Caco-2 (cell line): ENCODE measurements at regions not wholly inside any gene's neighbourhood (a gene's known extent, or its start where the extent isn't known, plus 50 kb on each side); places are given as distances from the start of the nearest gene placed in this dataset.
A peak's percentile ranks its signal among the peaks of the same experiment; 100 is the strongest.

ENCODE experiments used
- BruUV-seq: library from RNA; stranded (reverse); fragments of 400-500 nt; replicated peaks from 2 replicates; lab custom pipeline; 2021; lab: Mats Ljungman, UMichigan
- CTCF ChIA-PET: fragments of 300-600 bp; sonication (Branson Sonifier 250); formaldehyde crosslinking; loops from one replicate; lab custom pipeline; 2022; ENCODE audit warnings: antibody characterized with exemption; lab: Charles Lee
- POLR2A ChIA-PET: fragments of 300-600 bp; sonication (Branson Sonifier 250); formaldehyde crosslinking; loops from one replicate; lab custom pipeline; 2022; ENCODE audit warnings: antibody characterized with exemption; lab: Charles Lee
- DNase-seq, 2 experiments: peaks; one replicate each; pipeline versions ENCODE4 v3.0.0 to v3.0.0-alpha.2; 2020 to 2022
- H3K27me3 ChIP-seq: replicated peaks from 2 replicates; pipeline ENCODE4 v1.6.0; 2011; ENCODE audit warnings: low read length; ENCODE audit not compliant: control insufficient read depth, insufficient read depth
- H3K36me3 ChIP-seq: 2 replicates; pipeline ENCODE4 v1.5.1; 2011; ENCODE audit warnings: low read length; ENCODE audit not compliant: control insufficient read depth, insufficient read depth
- H3K4me1 ChIP-seq: fragments of 250-450 bp; sonication (Bioruptor Pico); 2 replicates; pipeline ENCODE4 v1.5.1; 2020; ENCODE audit warnings: mild to moderate bottlenecking
- H3K4me3 ChIP-seq: 2 replicates; pipeline ENCODE4 v1.5.1; 2011; ENCODE audit warnings: low read depth, mild to moderate bottlenecking, control low read depth, low read length
- H3K9me3 ChIP-seq: fragments of 250-450 bp; sonication (Bioruptor Pico); 2 replicates; pipeline ENCODE4 v1.5.1; 2020; ENCODE audit warnings: mild to moderate bottlenecking, moderate library complexity
- H3K27ac Mint-ChIP-seq: one replicate; pipeline ENCODE4 v1.8.0; 2022; ENCODE audit warnings: mixed read lengths; ENCODE audit not compliant: unreplicated experiment
- H3K27me3 Mint-ChIP-seq: one replicate; pipeline ENCODE4 v1.8.0; 2022; ENCODE audit warnings: mixed read lengths; ENCODE audit not compliant: insufficient read depth, unreplicated experiment
- H3K36me3 Mint-ChIP-seq: one replicate; pipeline ENCODE4 v1.8.0; 2022; ENCODE audit warnings: mild to moderate bottlenecking, mixed read lengths; ENCODE audit not compliant: insufficient read depth, unreplicated experiment
- H3K4me1 Mint-ChIP-seq: one replicate; pipeline ENCODE4 v1.8.0; 2022; ENCODE audit warnings: low read depth, mixed read lengths; ENCODE audit not compliant: unreplicated experiment
- H3K4me3 Mint-ChIP-seq: one replicate; pipeline ENCODE4 v1.8.0; 2022; ENCODE audit warnings: mild to moderate bottlenecking, moderate library complexity, mixed read lengths; ENCODE audit not compliant: unreplicated experiment
- H3K9me3 Mint-ChIP-seq: one replicate; pipeline ENCODE4 v1.8.0; 2022; ENCODE audit warnings: mixed read lengths; ENCODE audit not compliant: unreplicated experiment
- intact Hi-C: fragments of 100-400 bp; cut with micrococcal nuclease; formaldehyde crosslinking; loops from one replicate; pipeline ENCODE4 v1.10.0; 2022; ENCODE audit not compliant: unreplicated experiment
- TF ChIP-seq, protein P1 (sequence below), 2 experiments: fragments of 200-600 bp in 1 of 2; IDR thresholded peaks; 1 replicate in 1 of 2; 2 replicates in 1 of 2; pipeline versions ENCODE4 v1.5.1 to v1.8.0; 2011 to 2022; ENCODE audit warnings: antibody characterized with exemption in 1 of 2, control low read depth in 1 of 2, inconsistent platforms in 1 of 2, low read depth in 1 of 2, low read length in 1 of 2, mild to moderate bottlenecking in 1 of 2, moderate library complexity in 1 of 2; ENCODE audit not compliant: insufficient read depth in 1 of 2, severe bottlenecking in 1 of 2, unreplicated experiment in 1 of 2

DNA sequence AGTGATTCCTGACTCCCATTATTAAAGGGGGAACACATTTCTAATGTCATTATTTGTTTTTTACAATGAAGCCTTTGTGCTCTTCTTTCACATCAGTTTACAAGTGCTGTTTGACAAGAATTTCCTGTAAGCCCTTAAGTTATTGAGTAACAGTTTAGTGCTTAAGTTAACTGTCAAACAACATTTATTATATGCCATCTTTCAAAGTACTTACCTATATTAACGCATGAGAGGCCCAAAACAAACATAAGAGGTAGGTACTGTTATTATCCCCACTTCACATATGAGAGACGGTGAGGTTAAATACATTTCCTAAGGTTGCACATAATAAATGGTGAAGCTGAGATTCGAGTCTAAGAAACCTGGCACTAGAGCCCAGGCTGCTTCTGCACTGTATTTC lies 56.0 kb upstream of the MAGED1 start:
- Mint-ChIP-seq H3K4me1 (peaks cover 16% of the 10 kb centered on the region), H3K9me3 (no peaks in the 10 kb centered on the region), H3K36me3 (peaks cover 2% of the 10 kb centered on the region), H3K27ac (peak overlapping the region; percentile 22), H3K4me3 (peak overlapping the region; percentile 37), H3K27me3 (no peaks in the 10 kb centered on the region)
- ChIA-PET POLR2A (no interaction called here), CTCF (no interaction called here)
- H3K27me3 ChIP-seq, result no peaks in the 10 kb centered on the region
- H3K9me3 ChIP-seq, result no peaks in the 10 kb centered on the region
- no TSS peak for BruUV-seq
- H3K4me3 ChIP-seq, result no peak overlapping the region
- H3K4me1 ChIP-seq, result peaks cover 23% of the 10 kb centered on the region
- DNase-seq, result no peak
- H3K36me3 ChIP-seq, result no peaks in the 10 kb centered on the region
- TF ChIP-seq, protein P1, sequence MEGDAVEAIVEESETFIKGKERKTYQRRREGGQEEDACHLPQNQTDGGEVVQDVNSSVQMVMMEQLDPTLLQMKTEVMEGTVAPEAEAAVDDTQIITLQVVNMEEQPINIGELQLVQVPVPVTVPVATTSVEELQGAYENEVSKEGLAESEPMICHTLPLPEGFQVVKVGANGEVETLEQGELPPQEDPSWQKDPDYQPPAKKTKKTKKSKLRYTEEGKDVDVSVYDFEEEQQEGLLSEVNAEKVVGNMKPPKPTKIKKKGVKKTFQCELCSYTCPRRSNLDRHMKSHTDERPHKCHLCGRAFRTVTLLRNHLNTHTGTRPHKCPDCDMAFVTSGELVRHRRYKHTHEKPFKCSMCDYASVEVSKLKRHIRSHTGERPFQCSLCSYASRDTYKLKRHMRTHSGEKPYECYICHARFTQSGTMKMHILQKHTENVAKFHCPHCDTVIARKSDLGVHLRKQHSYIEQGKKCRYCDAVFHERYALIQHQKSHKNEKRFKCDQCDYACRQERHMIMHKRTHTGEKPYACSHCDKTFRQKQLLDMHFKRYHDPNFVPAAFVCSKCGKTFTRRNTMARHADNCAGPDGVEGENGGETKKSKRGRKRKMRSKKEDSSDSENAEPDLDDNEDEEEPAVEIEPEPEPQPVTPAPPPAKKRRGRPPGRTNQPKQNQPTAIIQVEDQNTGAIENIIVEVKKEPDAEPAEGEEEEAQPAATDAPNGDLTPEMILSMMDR (IDR thresholded peaks at IDR 0.05; ENCODE audit: insufficient read depth in 1 of 2, low read depth in 1 of 2, low read length in 1 of 2, severe bottlenecking in 1 of 2, unreplicated experiment in 1 of 2), result no peak
- intact Hi-C loops, result no loop called here

DNA sequence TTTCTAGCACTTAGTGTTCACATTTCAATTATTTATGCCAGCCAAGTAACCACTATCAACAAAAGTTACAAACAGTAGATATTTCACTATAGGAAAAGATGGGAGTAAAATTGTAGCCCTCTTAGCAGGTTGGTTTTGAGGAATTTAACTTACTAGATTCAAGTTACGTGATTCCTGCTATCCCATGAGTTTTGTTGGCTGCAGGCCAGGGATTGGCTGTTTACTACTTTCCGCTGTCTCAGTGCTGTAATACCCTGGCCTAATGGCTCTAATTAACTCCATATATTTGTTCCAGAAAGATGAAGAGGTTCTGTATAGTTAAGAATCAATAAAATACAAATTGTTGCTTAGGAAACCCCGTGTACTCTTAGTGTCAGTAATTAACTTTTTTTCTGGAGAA lies 55.5 kb upstream of the MAGED1 start:
- DNase-seq, result no peak
- intact Hi-C loops, result no loop called here
- H3K27me3 Mint-ChIP-seq, result no peaks in the 10 kb centered on the region
- no peaks in the 10 kb centered on the region for H3K27me3 ChIP-seq
- no peak overlapping the region for H3K4me3 ChIP-seq
- no peaks in the 10 kb centered on the region for H3K36me3 Mint-ChIP-seq
- H3K27ac Mint-ChIP-seq, result peak overlapping the region; percentile 22
- H3K4me1 Mint-ChIP-seq, result peaks cover 16% of the 10 kb centered on the region
- TF ChIP-seq, protein P1 (IDR thresholded peaks at IDR 0.05; ENCODE audit: insufficient read depth in 1 of 2, low read depth in 1 of 2, low read length in 1 of 2, severe bottlenecking in 1 of 2, unreplicated experiment in 1 of 2), result no peak
- H3K36me3 ChIP-seq, result no peaks in the 10 kb centered on the region
- H3K4me1 ChIP-seq, result peaks cover 23% of the 10 kb centered on the region
- ChIA-PET CTCF (no interaction called here), POLR2A (no interaction called here)
- H3K4me3 Mint-ChIP-seq, result no peak overlapping the region
- BruUV-seq, result no TSS peak
- H3K9me3 ChIP-seq, result no peaks in the 10 kb centered on the region
- no peaks in the 10 kb centered on the region for H3K9me3 Mint-ChIP-seq
